HUES48 (cell line): ENCODE measurements at regions not wholly inside any gene's neighbourhood (a gene's known extent, or its start where the extent isn't known, plus 50 kb on each side); places are given as distances from the start of the nearest gene placed in this dataset.

Experiments used
- H3K27ac ChIP-seq: one replicate; pipeline ENCODE4 v1.7.0; 2013; ENCODE audit warnings: low read depth, low read length, inconsistent platforms
- H3K27me3 ChIP-seq: 2 replicates; pipeline ENCODE4 v1.6.1; 2013; ENCODE audit warnings: mild to moderate bottlenecking, low read length; ENCODE audit not compliant: control insufficient read depth, insufficient read depth
- H3K36me3 ChIP-seq: 2 replicates; pipeline ENCODE4 v1.6.1; 2013; ENCODE audit warnings: low read length; ENCODE audit not compliant: control insufficient read depth, insufficient read depth
- H3K4me1 ChIP-seq: 2 replicates; pipeline ENCODE4 v1.6.1; 2013; ENCODE audit warnings: mild to moderate bottlenecking, low read length; ENCODE audit not compliant: control insufficient read depth, insufficient read depth
- H3K4me3 ChIP-seq: 2 replicates; pipeline ENCODE4 v1.5.1; 2013; ENCODE audit warnings: mild to moderate bottlenecking, low read depth, low read length
- H3K9ac ChIP-seq: 2 replicates; pipeline ENCODE4 v1.6.1; 2013; ENCODE audit warnings: mild to moderate bottlenecking, low read depth, low read length, moderate library complexity
- H3K9me3 ChIP-seq: 2 replicates; pipeline ENCODE4 v1.6.1; 2013; ENCODE audit warnings: low read length; ENCODE audit not compliant: control insufficient read depth, insufficient read depth

GRCh38 chr2:41878056-41878455, 169.8 kb upstream of the PKDCC start:
- no peak overlapping the region for H3K4me3 ChIP-seq
- no peaks in the 10 kb centered on the region for H3K36me3 ChIP-seq
- no peaks in the 10 kb centered on the region for H3K9me3 ChIP-seq
- H3K4me1 ChIP-seq: peaks cover 12% of the 10 kb centered on the region
- H3K27ac ChIP-seq: no peak overlapping the region
- no peaks in the 10 kb centered on the region for H3K27me3 ChIP-seq
- H3K9ac ChIP-seq: no peak overlapping the region

- no peak overlapping the region for H3K27ac ChIP-seq
- H3K9me3 ChIP-seq: no peaks in the 10 kb centered on the region
- H3K4me3 ChIP-seq: no peak overlapping the region
- no peaks in the 10 kb centered on the region for H3K27me3 ChIP-seq
- H3K9ac ChIP-seq: no peak overlapping the region
- H3K36me3 ChIP-seq: no peaks in the 10 kb centered on the region
- H3K4me1 ChIP-seq: peaks cover 7% of the 10 kb centered on the region; the same call in 1 of the 2 replicates
These were observed 169.0 kb upstream of the PKDCC start for GRCh38 chr2:41878716-41879234.

- Histone ChIP-seq H3K27me3 (no peaks in the 10 kb centered on the region), H3K36me3 (no peaks in the 10 kb centered on the region), H3K27ac (no peak overlapping the region), H3K9ac (no peak overlapping the region), H3K9me3 (no peaks in the 10 kb centered on the region), H3K4me1 (peaks cover 7% of the 10 kb centered on the region; the same call in 1 of the 2 replicates), H3K4me3 (no peak overlapping the region)
These were observed 168.4 kb upstream of the PKDCC start for GRCh38 chr2:41879235-41879916.

GRCh38 chr2:41880561-41881243, 167.1 kb upstream of the PKDCC start:
- H3K27ac ChIP-seq: no peak overlapping the region
- H3K4me3 ChIP-seq: no peak overlapping the region
- H3K9me3 ChIP-seq: no peaks in the 10 kb centered on the region
- H3K36me3 ChIP-seq: no peaks in the 10 kb centered on the region
- peaks cover 7% of the 10 kb centered on the region; the same call in 1 of the 2 replicates for H3K4me1 ChIP-seq
- H3K9ac ChIP-seq: no peak overlapping the region
- no peaks in the 10 kb centered on the region for H3K27me3 ChIP-seq

GRCh38 chr2:41881249-41881648, 166.6 kb upstream of the PKDCC start:
- Histone ChIP-seq H3K27me3 (no peaks in the 10 kb centered on the region), H3K4me3 (no peak overlapping the region), H3K27ac (no peak overlapping the region), H3K9ac (no peak overlapping the region), H3K4me1 (peaks cover 7% of the 10 kb centered on the region; the same call in 1 of the 2 replicates), H3K36me3 (no peaks in the 10 kb centered on the region), H3K9me3 (no peaks in the 10 kb centered on the region)

GRCh38 chr2:41884718-41885117, 163.1 kb upstream of the PKDCC start:
- H3K36me3 ChIP-seq: no peaks in the 10 kb centered on the region

GRCh38 chr2:41886145-41886664, 161.6 kb upstream of the PKDCC start:
- Histone ChIP-seq H3K27me3 (no peaks in the 10 kb centered on the region), H3K27ac (no peak overlapping the region), H3K4me1 (no peaks in the 10 kb centered on the region), H3K9ac (no peak overlapping the region), H3K4me3 (no peak overlapping the region), H3K9me3 (no peaks in the 10 kb centered on the region), H3K36me3 (no peaks in the 10 kb centered on the region)

More at GRCh38 chr2:41884718-41885117, 163.1 kb upstream of the PKDCC start:
- Histone ChIP-seq H3K9me3 (no peaks in the 10 kb centered on the region), H3K9ac (no peak overlapping the region), H3K4me3 (no peak overlapping the region), H3K27ac (no peak overlapping the region), H3K27me3 (no peaks in the 10 kb centered on the region), H3K4me1 (no peaks in the 10 kb centered on the region)

GRCh38 chr2:41886757-41887156, 161.1 kb upstream of the PKDCC start:
- H3K4me3 ChIP-seq: no peak overlapping the region
- H3K27ac ChIP-seq: no peak overlapping the region
- H3K36me3 ChIP-seq: no peaks in the 10 kb centered on the region
- no peaks in the 10 kb centered on the region for H3K4me1 ChIP-seq
- no peaks in the 10 kb centered on the region for H3K9me3 ChIP-seq
- H3K9ac ChIP-seq: no peak overlapping the region
- H3K27me3 ChIP-seq: no peaks in the 10 kb centered on the region

GRCh38 chr2:41890341-41890740, 157.5 kb upstream of the PKDCC start:
- H3K9ac ChIP-seq: no peak overlapping the region
- H3K4me1 ChIP-seq: no peaks in the 10 kb centered on the region
- H3K27ac ChIP-seq: no peak overlapping the region
- no peaks in the 10 kb centered on the region for H3K27me3 ChIP-seq
- H3K4me3 ChIP-seq: no peak overlapping the region
- H3K36me3 ChIP-seq: no peaks in the 10 kb centered on the region
- no peaks in the 10 kb centered on the region for H3K9me3 ChIP-seq

GRCh38 chr2:41892476-41892875, 155.3 kb upstream of the PKDCC start:
- no peak overlapping the region for H3K4me3 ChIP-seq
- H3K9me3 ChIP-seq: no peaks in the 10 kb centered on the region
- H3K27ac ChIP-seq: no peak overlapping the region
- H3K36me3 ChIP-seq: no peaks in the 10 kb centered on the region
- no peak overlapping the region for H3K9ac ChIP-seq
- H3K4me1 ChIP-seq: no peaks in the 10 kb centered on the region
- no peaks in the 10 kb centered on the region for H3K27me3 ChIP-seq
